Caco-2 (cell line): ENCODE measurements at regions not wholly inside any gene's neighbourhood (a gene's known extent, or its start where the extent isn't known, plus 50 kb on each side); places are given as distances from the start of the nearest gene placed in this dataset.

Experiments used
- BruUV-seq: library from RNA; stranded (reverse); fragments of 400-500 nt; replicated peaks from 2 replicates; lab custom pipeline; 2021; lab: Mats Ljungman, UMichigan
- CTCF ChIA-PET: fragments of 300-600 bp; sonication (Branson Sonifier 250); formaldehyde crosslinking; loops from one replicate; lab custom pipeline; 2022; ENCODE audit warnings: antibody characterized with exemption; lab: Charles Lee
- POLR2A ChIA-PET: fragments of 300-600 bp; sonication (Branson Sonifier 250); formaldehyde crosslinking; loops from one replicate; lab custom pipeline; 2022; ENCODE audit warnings: antibody characterized with exemption; lab: Charles Lee
- DNase-seq, 2 experiments: peaks; one replicate each; pipeline versions ENCODE4 v3.0.0 to v3.0.0-alpha.2; 2020 to 2022
- H3K27me3 ChIP-seq: replicated peaks from 2 replicates; pipeline ENCODE4 v1.6.0; 2011; ENCODE audit warnings: low read length; ENCODE audit not compliant: control insufficient read depth, insufficient read depth
- H3K36me3 ChIP-seq: 2 replicates; pipeline ENCODE4 v1.5.1; 2011; ENCODE audit warnings: low read length; ENCODE audit not compliant: control insufficient read depth, insufficient read depth
- H3K4me1 ChIP-seq: fragments of 250-450 bp; sonication (Bioruptor Pico); 2 replicates; pipeline ENCODE4 v1.5.1; 2020; ENCODE audit warnings: mild to moderate bottlenecking
- H3K4me3 ChIP-seq: 2 replicates; pipeline ENCODE4 v1.5.1; 2011; ENCODE audit warnings: low read depth, mild to moderate bottlenecking, control low read depth, low read length
- H3K9me3 ChIP-seq: fragments of 250-450 bp; sonication (Bioruptor Pico); 2 replicates; pipeline ENCODE4 v1.5.1; 2020; ENCODE audit warnings: mild to moderate bottlenecking, moderate library complexity
- H3K27ac Mint-ChIP-seq: one replicate; pipeline ENCODE4 v1.8.0; 2022; ENCODE audit warnings: mixed read lengths; ENCODE audit not compliant: unreplicated experiment
- H3K27me3 Mint-ChIP-seq: one replicate; pipeline ENCODE4 v1.8.0; 2022; ENCODE audit warnings: mixed read lengths; ENCODE audit not compliant: insufficient read depth, unreplicated experiment
- H3K36me3 Mint-ChIP-seq: one replicate; pipeline ENCODE4 v1.8.0; 2022; ENCODE audit warnings: mild to moderate bottlenecking, mixed read lengths; ENCODE audit not compliant: insufficient read depth, unreplicated experiment
- H3K4me1 Mint-ChIP-seq: one replicate; pipeline ENCODE4 v1.8.0; 2022; ENCODE audit warnings: low read depth, mixed read lengths; ENCODE audit not compliant: unreplicated experiment
- H3K4me3 Mint-ChIP-seq: one replicate; pipeline ENCODE4 v1.8.0; 2022; ENCODE audit warnings: mild to moderate bottlenecking, moderate library complexity, mixed read lengths; ENCODE audit not compliant: unreplicated experiment
- H3K9me3 Mint-ChIP-seq: one replicate; pipeline ENCODE4 v1.8.0; 2022; ENCODE audit warnings: mixed read lengths; ENCODE audit not compliant: unreplicated experiment
- intact Hi-C: fragments of 100-400 bp; cut with micrococcal nuclease; formaldehyde crosslinking; loops from one replicate; pipeline ENCODE4 v1.10.0; 2022; ENCODE audit not compliant: unreplicated experiment
- TF ChIP-seq, protein P1 (sequence below), 2 experiments: fragments of 200-600 bp in 1 of 2; IDR thresholded peaks; 1 replicate in 1 of 2; 2 replicates in 1 of 2; pipeline versions ENCODE4 v1.5.1 to v1.8.0; 2011 to 2022; ENCODE audit warnings: antibody characterized with exemption in 1 of 2, control low read depth in 1 of 2, inconsistent platforms in 1 of 2, low read depth in 1 of 2, low read length in 1 of 2, mild to moderate bottlenecking in 1 of 2, moderate library complexity in 1 of 2; ENCODE audit not compliant: insufficient read depth in 1 of 2, severe bottlenecking in 1 of 2, unreplicated experiment in 1 of 2

DNA sequence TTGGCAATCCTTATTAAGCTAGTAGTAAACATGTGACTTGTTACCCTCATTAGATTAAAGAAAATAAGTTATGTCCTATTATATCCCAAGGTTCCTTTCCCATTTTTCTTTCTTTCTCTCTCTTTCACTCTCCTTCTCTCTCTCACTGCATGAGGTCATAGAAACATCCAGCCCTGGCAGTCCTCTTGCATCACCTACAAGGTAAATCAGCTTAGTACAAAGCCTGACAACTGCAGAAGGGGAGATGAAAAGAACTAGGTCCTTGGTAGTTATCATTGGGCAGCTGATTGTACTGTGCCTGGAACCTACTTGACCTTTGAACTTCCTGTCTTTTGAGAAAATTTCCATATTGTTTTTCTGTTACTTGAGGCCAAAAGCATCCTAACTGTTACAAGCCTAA is 307.9 kb upstream of the SP8 start:
- intact Hi-C loops, result no loop called here
- Histone ChIP-seq H3K36me3 (no peaks in the 10 kb centered on the region), H3K9me3 (no peaks in the 10 kb centered on the region), H3K4me3 (no peak overlapping the region), H3K27me3 (no peaks in the 10 kb centered on the region), H3K4me1 (no peaks in the 10 kb centered on the region; the same call in 1 of the 2 replicates)
- no TSS peak for BruUV-seq
- TF ChIP-seq, protein P1, sequence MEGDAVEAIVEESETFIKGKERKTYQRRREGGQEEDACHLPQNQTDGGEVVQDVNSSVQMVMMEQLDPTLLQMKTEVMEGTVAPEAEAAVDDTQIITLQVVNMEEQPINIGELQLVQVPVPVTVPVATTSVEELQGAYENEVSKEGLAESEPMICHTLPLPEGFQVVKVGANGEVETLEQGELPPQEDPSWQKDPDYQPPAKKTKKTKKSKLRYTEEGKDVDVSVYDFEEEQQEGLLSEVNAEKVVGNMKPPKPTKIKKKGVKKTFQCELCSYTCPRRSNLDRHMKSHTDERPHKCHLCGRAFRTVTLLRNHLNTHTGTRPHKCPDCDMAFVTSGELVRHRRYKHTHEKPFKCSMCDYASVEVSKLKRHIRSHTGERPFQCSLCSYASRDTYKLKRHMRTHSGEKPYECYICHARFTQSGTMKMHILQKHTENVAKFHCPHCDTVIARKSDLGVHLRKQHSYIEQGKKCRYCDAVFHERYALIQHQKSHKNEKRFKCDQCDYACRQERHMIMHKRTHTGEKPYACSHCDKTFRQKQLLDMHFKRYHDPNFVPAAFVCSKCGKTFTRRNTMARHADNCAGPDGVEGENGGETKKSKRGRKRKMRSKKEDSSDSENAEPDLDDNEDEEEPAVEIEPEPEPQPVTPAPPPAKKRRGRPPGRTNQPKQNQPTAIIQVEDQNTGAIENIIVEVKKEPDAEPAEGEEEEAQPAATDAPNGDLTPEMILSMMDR (IDR thresholded peaks at IDR 0.05; ENCODE audit: insufficient read depth in 1 of 2, low read depth in 1 of 2, low read length in 1 of 2, severe bottlenecking in 1 of 2, unreplicated experiment in 1 of 2), result no peak
- Mint-ChIP-seq H3K36me3 (no peaks in the 10 kb centered on the region), H3K27me3 (no peaks in the 10 kb centered on the region), H3K4me1 (peaks cover 18% of the 10 kb centered on the region), H3K27ac (peak overlapping the region; percentile 5), H3K4me3 (no peak overlapping the region), H3K9me3 (peaks cover 10% of the 10 kb centered on the region)
- POLR2A ChIA-PET, result no interaction called here
- CTCF ChIA-PET, result no interaction called here
- no peak for DNase-seq

DNA sequence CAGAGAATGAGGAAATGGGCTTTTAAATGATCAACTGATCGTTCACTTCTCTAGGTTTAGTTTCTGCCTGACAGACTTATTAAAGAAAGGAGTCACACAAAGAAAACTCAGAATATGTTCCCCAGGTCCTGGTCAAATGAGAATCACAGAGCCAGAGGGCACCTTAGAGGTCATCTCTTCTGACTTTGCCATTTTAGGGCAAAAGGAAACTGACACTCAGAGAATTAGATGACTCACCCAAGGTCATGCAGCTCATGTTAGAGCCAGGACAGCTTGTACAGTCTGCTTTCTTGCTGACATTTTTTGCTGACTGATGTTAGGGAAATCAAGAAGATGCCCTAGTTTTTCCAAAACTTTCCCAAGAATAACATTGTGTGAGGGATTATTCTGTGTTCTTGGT is 312.7 kb upstream of the SP8 start:
- Mint-ChIP-seq H3K9me3 (peaks cover 10% of the 10 kb centered on the region), H3K27ac (no peak overlapping the region), H3K4me3 (no peak overlapping the region), H3K4me1 (peaks cover 26% of the 10 kb centered on the region), H3K27me3 (no peaks in the 10 kb centered on the region), H3K36me3 (no peaks in the 10 kb centered on the region)
- Histone ChIP-seq H3K36me3 (no peaks in the 10 kb centered on the region), H3K27me3 (no peaks in the 10 kb centered on the region), H3K4me1 (peaks cover 19% of the 10 kb centered on the region), H3K4me3 (no peak overlapping the region), H3K9me3 (no peaks in the 10 kb centered on the region)
- TF ChIP-seq, protein P1 (IDR thresholded peaks at IDR 0.05; ENCODE audit: insufficient read depth in 1 of 2, low read depth in 1 of 2, low read length in 1 of 2, severe bottlenecking in 1 of 2, unreplicated experiment in 1 of 2), result no peak
- ChIA-PET POLR2A (no interaction called here), CTCF (no interaction called here)
- BruUV-seq, result no TSS peak
- DNase-seq, result no peak
- intact Hi-C loops, result no loop called here

DNA sequence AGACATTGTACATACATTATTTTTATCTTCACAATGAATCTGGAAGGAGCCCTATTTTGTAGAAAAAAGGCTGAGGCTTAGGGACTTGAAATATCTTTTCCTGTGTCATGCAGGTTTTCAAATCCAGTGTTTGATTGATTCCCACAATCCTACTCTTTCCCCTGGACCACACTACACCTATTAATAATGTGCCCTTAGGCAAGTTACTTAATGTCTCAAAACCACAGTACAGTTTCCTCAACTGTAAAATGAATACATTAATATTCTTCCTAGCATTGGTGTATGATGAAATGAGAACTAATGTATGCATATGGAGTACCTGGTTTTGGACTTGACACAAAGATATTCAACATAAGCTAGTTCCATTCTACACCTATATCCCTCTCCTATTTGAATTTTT is 313.3 kb upstream of the SP8 start:
- Histone ChIP-seq H3K36me3 (no peaks in the 10 kb centered on the region), H3K27me3 (no peaks in the 10 kb centered on the region), H3K4me1 (peaks cover 19% of the 10 kb centered on the region), H3K9me3 (no peaks in the 10 kb centered on the region), H3K4me3 (no peak overlapping the region)
- no TSS peak for BruUV-seq
- intact Hi-C loops, result no loop called here
- Mint-ChIP-seq H3K4me3 (no peak overlapping the region), H3K36me3 (no peaks in the 10 kb centered on the region), H3K9me3 (peaks cover 10% of the 10 kb centered on the region), H3K27me3 (no peaks in the 10 kb centered on the region), H3K4me1 (peaks cover 22% of the 10 kb centered on the region), H3K27ac (no peak overlapping the region)
- CTCF ChIA-PET, result no interaction called here
- TF ChIP-seq, protein P1 (IDR thresholded peaks at IDR 0.05; ENCODE audit: insufficient read depth in 1 of 2, low read depth in 1 of 2, low read length in 1 of 2, severe bottlenecking in 1 of 2, unreplicated experiment in 1 of 2), result no peak
- no peak for DNase-seq
- POLR2A ChIA-PET, result no interaction called here
